Fibroblast of skin of right biceps (primary cell): ENCODE measurements at regions not wholly inside any gene's neighbourhood (a gene's known extent, or its start where the extent isn't known, plus 50 kb on each side); places are given as distances from the start of the nearest gene placed in this dataset.
"Not testable (repeated sequence)": the region's sequence is repeated elsewhere in the genome, so short reads cannot be mapped to it uniquely, and the experiment has no call there.

ENCODE experiments used
- DNase-seq: peaks from one replicate; pipeline ENCODE4 v3.0.0-alpha.2; 2013

- no peak for DNase-seq
Observed at GRCh38 chr13:55528434-55528833, 1612.3 kb upstream of the PRR20A start.

DNA sequence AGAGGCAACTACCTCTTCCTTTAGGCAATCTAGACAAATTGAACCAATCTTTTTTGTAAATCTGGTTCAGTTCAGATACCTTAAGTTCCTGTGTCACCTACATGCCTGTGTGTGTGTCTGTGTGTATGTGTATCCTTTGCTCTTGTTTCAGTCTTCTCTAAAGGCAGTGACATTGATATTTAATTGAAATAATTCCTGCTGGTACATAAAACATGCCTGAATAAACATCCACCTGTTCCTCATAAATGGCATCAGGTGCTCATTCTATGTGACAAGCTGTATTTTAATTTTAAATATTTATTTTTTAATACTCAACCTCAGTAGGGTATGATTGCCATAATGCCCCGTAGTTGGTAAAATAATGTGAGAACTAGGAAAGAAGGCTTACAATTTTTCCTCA lies 1606.4 kb upstream of the PRR20A start:
- DNase-seq: no peak

DNA sequence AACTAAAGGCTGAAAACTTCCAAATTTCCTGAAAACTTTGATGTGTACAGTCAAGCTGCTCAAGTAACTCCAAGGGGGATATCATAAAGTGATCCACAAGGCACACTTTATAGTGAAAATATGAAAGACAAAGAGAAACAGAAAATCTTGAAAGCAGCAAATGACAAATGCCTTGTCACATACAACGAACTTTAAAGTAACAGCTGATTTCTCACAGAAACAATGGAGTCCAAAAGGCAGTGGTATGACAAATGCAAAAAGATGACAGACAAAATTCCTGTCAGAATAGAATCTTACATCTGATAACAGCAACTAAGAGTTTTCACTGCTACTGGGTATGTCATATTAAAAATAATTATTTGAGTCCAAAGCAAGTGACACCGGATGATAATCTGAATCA lies 1602.3 kb upstream of the PRR20A start:
- DNase-seq: no peak

DNA sequence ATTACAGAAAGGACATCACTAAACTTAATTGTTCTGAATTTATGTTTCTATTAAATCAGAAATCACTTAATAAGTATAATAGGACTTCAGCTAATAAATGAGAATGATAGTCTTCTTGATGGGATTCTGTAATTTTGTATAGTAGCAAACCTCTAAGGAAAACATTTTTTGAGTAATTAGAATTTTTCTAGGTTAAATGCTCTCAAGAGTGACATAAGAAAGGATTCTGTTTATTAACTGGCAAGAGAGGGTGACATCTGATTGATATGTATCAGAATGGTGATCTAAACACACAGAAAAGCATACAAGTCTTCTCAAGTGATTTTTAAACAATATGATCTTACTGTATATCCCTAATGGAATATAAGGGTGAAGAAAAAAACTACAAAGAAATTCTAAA lies 1597.7 kb upstream of the PRR20A start:
- no peak for DNase-seq

GRCh38 chr13:55550624-55551023 lies 1590.1 kb upstream of the PRR20A start:
- no peak for DNase-seq

GRCh38 chr13:55553701-55554100 lies 1587.0 kb upstream of the PRR20A start:
- DNase-seq: no peak

GRCh38 chr13:55554741-55555140 lies 1586.0 kb upstream of the PRR20A start:
- no peak for DNase-seq

DNA sequence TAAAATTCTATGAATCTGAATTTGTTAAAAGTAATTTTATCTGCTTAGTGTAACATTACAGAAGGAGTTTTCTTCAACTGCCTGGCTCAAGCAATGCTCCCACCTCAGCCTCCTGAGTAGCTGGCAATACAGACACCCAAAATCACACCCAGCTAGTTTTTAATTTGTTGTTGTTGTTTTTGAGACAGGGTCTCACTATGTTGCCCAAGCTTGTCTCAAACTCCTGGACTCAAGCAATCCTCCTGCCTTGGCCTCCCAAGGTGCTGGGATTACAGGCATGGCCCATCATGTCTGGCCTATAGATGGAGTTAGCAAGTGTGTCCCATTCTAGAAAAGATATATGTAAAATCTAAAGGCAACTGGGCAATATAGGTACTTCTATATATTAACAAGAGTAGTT lies 1580.4 kb upstream of the PRR20A start:
- no peak for DNase-seq

DNA sequence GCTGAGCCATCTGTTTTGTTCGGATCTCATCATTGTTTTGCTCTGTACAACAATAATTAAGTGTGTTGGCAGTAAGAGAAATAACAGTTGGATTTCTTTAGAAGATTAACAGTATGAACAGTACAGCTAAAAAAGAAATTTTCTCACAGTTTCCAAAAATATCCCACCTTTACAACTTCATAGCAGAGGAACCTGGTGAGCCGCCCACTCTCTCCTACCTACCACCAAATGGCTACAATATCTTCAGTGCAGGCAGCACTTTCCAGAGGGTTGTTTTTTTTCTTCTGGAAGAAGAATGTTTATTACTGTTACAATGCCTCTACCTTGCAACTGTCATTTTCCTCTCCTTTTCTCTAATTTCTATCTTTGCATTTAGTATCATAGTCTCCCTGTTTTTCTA lies 1577.5 kb upstream of the PRR20A start:
- no peak for DNase-seq

GRCh38 chr13:55566334-55566733 lies 1574.4 kb upstream of the PRR20A start:
- no peak for DNase-seq

DNA sequence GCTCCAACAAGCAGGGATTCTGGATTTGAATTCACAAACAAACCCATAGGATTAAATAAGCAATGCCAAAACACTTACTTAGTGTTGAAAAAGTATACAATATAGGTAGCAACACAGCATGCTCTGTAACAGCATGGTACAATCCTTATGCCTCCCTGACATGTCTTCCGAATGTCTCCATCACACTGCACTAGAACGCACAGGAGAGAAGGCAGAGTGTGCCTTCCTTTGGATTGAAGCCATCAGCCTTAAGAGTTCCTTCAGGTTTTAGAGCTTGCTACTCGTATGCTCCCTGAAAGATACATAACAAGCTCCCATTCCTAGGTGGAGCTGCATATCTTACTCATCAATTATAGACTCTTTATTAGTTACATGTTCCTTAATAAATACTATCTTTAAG lies 1573.9 kb upstream of the PRR20A start:
- no peak for DNase-seq

- DNase-seq: no peak
Observed at GRCh38 chr13:55567721-55568625, 1572.7 kb upstream of the PRR20A start.

DNA sequence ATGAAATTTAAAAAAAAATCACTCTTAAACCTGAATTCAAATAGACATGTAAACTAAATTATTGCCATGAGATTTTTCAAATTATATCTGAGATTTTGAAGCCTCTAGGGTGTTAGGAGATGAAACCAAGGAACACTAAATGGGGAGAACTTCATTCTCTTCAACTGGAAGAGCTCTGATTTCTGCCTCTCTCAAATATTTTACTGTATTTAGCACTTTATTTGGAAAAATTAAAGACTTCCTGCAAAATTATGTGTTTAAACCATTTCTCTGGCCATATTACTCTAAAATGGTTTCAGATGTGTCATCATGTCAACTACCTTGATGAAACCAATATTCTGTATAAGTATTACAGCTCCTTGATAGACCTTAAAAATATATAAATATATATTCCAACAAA lies 1571.6 kb upstream of the PRR20A start:
- no peak for DNase-seq

- no peak for DNase-seq
Observed at GRCh38 chr13:55569514-55569913, 1571.2 kb upstream of the PRR20A start.

- DNase-seq: no peak
Observed at GRCh38 chr13:55570371-55570770, 1570.3 kb upstream of the PRR20A start.

- no peak for DNase-seq
Observed at GRCh38 chr13:55571237-55571867, 1569.4 kb upstream of the PRR20A start.

- no peak for DNase-seq
Observed at GRCh38 chr13:55572408-55572807, 1568.3 kb upstream of the PRR20A start.

GRCh38 chr13:55572862-55573261 lies 1567.9 kb upstream of the PRR20A start:
- no peak for DNase-seq

- no peak for DNase-seq
Observed at GRCh38 chr13:55573565-55573964, 1567.2 kb upstream of the PRR20A start.

DNA sequence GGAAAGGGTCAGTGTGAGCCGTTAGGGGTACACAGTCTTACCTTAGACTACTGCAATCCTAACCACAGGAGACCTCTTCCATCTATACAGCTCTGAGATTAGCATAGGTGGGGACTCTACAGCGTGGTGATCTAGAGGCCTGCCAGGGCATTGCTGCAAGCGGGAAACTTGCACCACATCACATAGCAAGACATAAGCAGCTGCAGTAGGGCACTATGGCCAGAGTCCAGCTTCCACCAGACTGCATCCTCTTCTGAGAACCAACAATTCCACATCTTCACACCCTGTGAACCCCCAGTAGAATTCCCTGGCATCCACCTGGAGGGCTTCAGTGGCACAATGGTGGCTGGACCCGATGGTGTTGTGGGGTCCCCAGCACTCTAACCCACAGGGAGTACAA lies 1564.3 kb upstream of the PRR20A start:
- DNase-seq: no peak

GRCh38 chr13:55577082-55577846 lies 1563.5 kb upstream of the PRR20A start:
- no peak for DNase-seq

GRCh38 chr13:55577847-55578210 lies 1562.9 kb upstream of the PRR20A start:
- no peak for DNase-seq

- not testable (repeated sequence) for DNase-seq
Observed at GRCh38 chr13:55582294-55582693, 1558.4 kb upstream of the PRR20A start.
